GM12872 (cell line): ENCODE measurements at regions not wholly inside any gene's neighbourhood (a gene's known extent, or its start where the extent isn't known, plus 50 kb on each side); places are given as distances from the start of the nearest gene placed in this dataset.

Experiments used
- CTCF ChIP-seq: IDR thresholded peaks from 3 replicates; pipeline ENCODE4 v1.5.1; 2011; ENCODE audit warnings: low read depth, mild to moderate bottlenecking, low read length, moderate library complexity; ENCODE audit not compliant: insufficient read depth

GRCh38 chr4:56106180-56107147, 157.7 kb downstream of the CEP135 start:
- TF ChIP-seq CTCF: no peak

- TF ChIP-seq CTCF: no peak
These were observed 155.4 kb downstream of the CEP135 start for GRCh38 chr4:56104188-56104587.

- TF ChIP-seq CTCF: no peak
These were observed 153.9 kb downstream of the CEP135 start for GRCh38 chr4:56102601-56103000.

GRCh38 chr4:56099378-56099786, 150.6 kb downstream of the CEP135 start:
- no peak for TF ChIP-seq CTCF

GRCh38 chr4:56093576-56093975, 144.8 kb downstream of the CEP135 start:
- no peak for TF ChIP-seq CTCF

GRCh38 chr4:56092540-56092939, 143.8 kb downstream of the CEP135 start:
- no peak for TF ChIP-seq CTCF

GRCh38 chr4:56086561-56086960, 137.8 kb downstream of the CEP135 start:
- no peak for TF ChIP-seq CTCF
